ENCODE measurements at regions not wholly inside any gene's neighbourhood (a gene's known extent, or its start where the extent isn't known, plus 50 kb on each side); places are given as distances from the start of the nearest gene placed in this dataset.
"Not testable (repeated sequence)": the region's sequence is repeated elsewhere in the genome, so short reads cannot be mapped to it uniquely, and the experiment has no call there.

- no peak for DNase-seq
Observed at GRCh38 chr5:96316487-96316886, 116.6 kb downstream of the PCSK1 start.

DNA sequence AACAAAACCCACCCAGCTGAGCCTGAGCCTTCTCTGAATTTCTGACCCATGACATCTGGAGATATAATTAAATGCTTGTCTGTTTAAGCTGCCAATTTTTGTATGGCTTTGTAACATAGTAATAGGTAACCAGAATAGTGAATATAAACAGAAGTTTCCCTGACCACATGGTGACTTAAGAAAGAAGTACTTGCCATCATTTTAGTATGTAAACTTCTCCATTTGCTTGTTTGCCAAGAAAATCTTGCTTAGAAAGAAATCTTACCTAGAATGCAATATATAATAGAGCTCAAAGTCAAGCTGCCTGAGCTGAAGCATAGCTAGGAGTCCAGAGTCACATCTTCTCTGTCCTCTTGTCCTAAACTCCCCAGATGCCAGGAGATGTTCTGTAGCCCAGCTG, 117.0 kb downstream of the PCSK1 start:
- CTCF ChIA-PET = no interaction called here
- POLR2A ChIA-PET = no interaction called here
- Mint-ChIP-seq H3K36me3 (ENCODE audit: low read depth) (no peaks in the 10 kb centered on the region), H3K27ac (no peak overlapping the region), H3K4me3 (no peak overlapping the region), H3K4me1 (no peaks in the 10 kb centered on the region), H3K27me3 (peaks cover 21% of the 10 kb centered on the region), H3K9me3 (peaks cover 3% of the 10 kb centered on the region)
- DNase-seq = no peak

More at GRCh38 chr5:96316487-96316886, 116.6 kb downstream of the PCSK1 start:
- Mint-ChIP-seq H3K36me3 (ENCODE audit: low read depth) (no peaks in the 10 kb centered on the region), H3K4me3 (no peak overlapping the region), H3K27ac (no peak overlapping the region), H3K9me3 (no peaks in the 10 kb centered on the region), H3K27me3 (peaks cover 19% of the 10 kb centered on the region), H3K4me1 (no peaks in the 10 kb centered on the region)
- ChIA-PET CTCF (no interaction called here), POLR2A (no interaction called here)

DNA sequence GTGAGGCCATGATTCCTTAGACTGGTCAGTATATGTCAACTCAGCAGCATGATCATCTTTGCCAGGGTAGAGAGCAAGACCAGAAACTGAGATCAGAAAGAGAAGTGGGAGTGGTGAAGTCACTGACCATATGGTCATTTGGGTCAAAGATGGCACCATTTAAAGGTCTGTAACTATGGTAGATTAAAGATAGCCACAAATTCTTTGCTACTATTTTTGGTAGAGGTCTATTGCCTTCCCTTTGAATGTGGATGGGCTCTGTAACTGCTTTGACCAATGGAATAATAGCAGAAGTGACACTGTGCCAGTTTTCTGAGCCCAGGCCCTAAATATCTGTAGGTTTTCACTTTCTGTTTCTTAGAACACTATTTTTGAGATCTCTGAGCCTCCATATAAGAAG, 117.6 kb downstream of the PCSK1 start:
- Mint-ChIP-seq H3K4me3 (no peak overlapping the region), H3K27ac (no peak overlapping the region), H3K36me3 (ENCODE audit: low read depth) (no peaks in the 10 kb centered on the region), H3K27me3 (peaks cover 24% of the 10 kb centered on the region), H3K9me3 (peaks cover 6% of the 10 kb centered on the region), H3K4me1 (no peaks in the 10 kb centered on the region)
- ChIA-PET POLR2A (no interaction called here), CTCF (no interaction called here)
- DNase-seq = no peak

DNA sequence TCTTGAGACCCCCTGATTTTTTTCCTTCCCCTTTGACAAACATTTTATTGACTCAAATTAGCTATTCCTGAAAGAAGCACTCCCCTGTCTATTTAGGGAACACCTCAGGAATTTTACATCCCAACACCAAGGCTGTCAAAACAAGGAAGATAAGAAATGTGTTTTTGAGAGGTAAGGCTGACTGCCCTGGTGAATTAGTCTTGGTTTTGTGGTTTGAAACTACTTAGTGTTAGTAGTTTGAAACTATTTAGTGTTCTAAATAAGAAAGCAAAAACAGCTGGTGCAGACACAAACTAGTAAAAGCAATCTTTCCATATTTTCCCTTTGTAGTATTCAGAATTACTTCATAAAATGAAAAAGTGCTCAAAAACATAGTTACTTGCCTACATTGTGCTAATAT, 120.7 kb downstream of the PCSK1 start:
- H3K4me3 Mint-ChIP-seq = no peak overlapping the region
- ChIA-PET CTCF (no interaction called here), POLR2A (no interaction called here)
- no peaks in the 10 kb centered on the region for H3K36me3 Mint-ChIP-seq (ENCODE audit: low read depth)
- no peaks in the 10 kb centered on the region for H3K4me1 Mint-ChIP-seq
- peaks cover 24% of the 10 kb centered on the region for H3K27me3 Mint-ChIP-seq
- no peak overlapping the region for H3K27ac Mint-ChIP-seq
- DNase-seq = no peak
- peaks cover 8% of the 10 kb centered on the region for H3K9me3 Mint-ChIP-seq

DNA sequence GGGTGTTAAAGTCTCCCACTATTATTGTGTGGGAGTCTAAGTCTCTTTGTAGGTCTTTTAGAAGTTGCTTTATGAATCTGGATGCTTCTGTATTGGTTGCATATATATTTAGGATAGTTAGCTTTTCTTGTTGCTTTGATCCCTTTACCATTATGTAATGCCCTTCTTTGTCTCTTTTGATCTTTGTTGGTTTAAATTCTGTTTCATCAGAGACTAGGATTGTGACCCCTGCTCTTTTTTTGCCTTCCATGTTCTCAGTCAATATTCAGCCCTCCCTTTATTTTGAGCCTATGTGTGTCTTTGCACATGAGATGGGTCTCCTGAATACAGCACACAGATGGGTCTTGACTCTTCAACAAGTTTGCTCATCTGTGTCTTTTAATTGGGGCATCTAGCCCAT, 126.0 kb downstream of the PCSK1 start:
- POLR2A ChIA-PET = not testable (repeated sequence)

GRCh38 chr5:96302174-96302738, 130.8 kb downstream of the PCSK1 start:
- ChIA-PET CTCF (interaction anchor here (1.2 kb wide), 1 partner anchor 344 kb away, joined by 3 read pairs; no protein-coding TSS in a partner anchor), POLR2A (no interaction called here)
- peaks cover 6% of the 10 kb centered on the region for H3K27me3 Mint-ChIP-seq
- no peak for DNase-seq
- peaks cover 7% of the 10 kb centered on the region for H3K9me3 Mint-ChIP-seq
- no peaks in the 10 kb centered on the region for H3K36me3 Mint-ChIP-seq (ENCODE audit: low read depth)
- no peak overlapping the region for H3K4me3 Mint-ChIP-seq
- no peak overlapping the region for H3K27ac Mint-ChIP-seq
- no peaks in the 10 kb centered on the region for H3K4me1 Mint-ChIP-seq

More for the DNA sequence above, 126.0 kb downstream of the PCSK1 start:
- H3K27ac Mint-ChIP-seq; H3K4me1 Mint-ChIP-seq; CTCF ChIA-PET; H3K4me3 Mint-ChIP-seq; H3K36me3 Mint-ChIP-seq (ENCODE audit: low read depth); DNase-seq: not testable (repeated sequence)
- peaks cover 12% of the 10 kb centered on the region for H3K27me3 Mint-ChIP-seq
- peaks cover 14% of the 10 kb centered on the region for H3K9me3 Mint-ChIP-seq

- Mint-ChIP-seq H3K27ac (no peak overlapping the region), H3K27me3 (peaks cover 5% of the 10 kb centered on the region), H3K4me3 (no peak overlapping the region), H3K9me3 (peaks cover 7% of the 10 kb centered on the region), H3K36me3 (ENCODE audit: low read depth) (no peaks in the 10 kb centered on the region), H3K4me1 (no peaks in the 10 kb centered on the region)
- ChIA-PET CTCF (interaction anchor here (1.2 kb wide), 1 partner anchor 342 kb away, joined by 3 read pairs; no protein-coding TSS in a partner anchor), POLR2A (no interaction called here)
- no peak for DNase-seq
Observed at GRCh38 chr5:96300976-96301375, 132.1 kb downstream of the PCSK1 start.

DNA sequence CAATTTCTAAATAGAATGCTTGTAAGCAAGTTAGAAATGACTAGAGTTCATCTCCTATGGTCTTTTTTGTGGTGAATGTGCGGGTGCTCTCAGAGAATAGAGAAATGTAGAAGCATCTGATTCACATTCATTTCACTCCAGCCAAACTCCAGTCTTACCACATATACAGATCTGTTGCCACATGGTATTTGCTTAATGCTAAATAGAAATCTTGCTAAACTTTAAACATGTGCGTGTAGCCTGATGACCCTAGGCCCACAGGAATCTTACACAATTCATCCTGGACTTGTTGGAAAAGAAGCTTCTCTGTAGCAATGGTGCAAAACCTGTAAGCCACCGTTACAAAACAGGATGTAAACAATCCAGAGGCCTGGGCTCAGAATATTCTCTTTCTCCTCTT, 135.2 kb downstream of the PCSK1 start:
- H3K36me3 Mint-ChIP-seq (ENCODE audit: low read depth) = no peaks in the 10 kb centered on the region
- H3K9me3 Mint-ChIP-seq = peaks cover 4% of the 10 kb centered on the region
- CTCF ChIA-PET = no interaction called here
- no peak overlapping the region for H3K4me3 Mint-ChIP-seq
- H3K27ac Mint-ChIP-seq = no peak overlapping the region
- no peaks in the 10 kb centered on the region for H3K27me3 Mint-ChIP-seq
- no peaks in the 10 kb centered on the region for H3K4me1 Mint-ChIP-seq
- DNase-seq = no peak
- POLR2A ChIA-PET = no interaction called here

DNA sequence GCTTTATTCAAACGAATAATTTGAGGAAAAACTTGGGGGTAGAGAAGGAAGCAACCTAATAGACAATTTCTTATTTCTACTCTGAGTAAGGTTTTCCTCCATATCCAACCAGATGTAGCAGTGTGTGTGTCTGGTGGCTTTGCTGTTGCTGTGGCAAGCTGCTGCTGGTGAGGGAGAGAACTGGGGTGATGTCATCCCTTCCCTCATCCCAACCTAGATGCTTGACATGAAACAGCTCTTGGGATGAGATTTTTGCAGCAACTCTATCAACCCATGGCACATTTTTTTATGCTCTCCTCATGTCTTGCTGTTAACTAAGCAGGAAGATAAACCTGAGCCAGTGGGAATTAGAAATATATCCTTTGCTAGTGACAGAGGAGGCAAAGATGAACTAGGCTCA, 135.8 kb downstream of the PCSK1 start:
- no peak overlapping the region for H3K4me3 Mint-ChIP-seq
- no peaks in the 10 kb centered on the region for H3K36me3 Mint-ChIP-seq (ENCODE audit: low read depth)

GRCh38 chr5:96294884-96295202, 138.2 kb downstream of the PCSK1 start:
- no peaks in the 10 kb centered on the region for H3K36me3 Mint-ChIP-seq (ENCODE audit: low read depth)
- no peak overlapping the region for H3K4me3 Mint-ChIP-seq
- peaks cover 1% of the 10 kb centered on the region for H3K27me3 Mint-ChIP-seq
- ChIA-PET POLR2A (no interaction called here), CTCF (no interaction called here)
- no peaks in the 10 kb centered on the region for H3K4me1 Mint-ChIP-seq
- DNase-seq = no peak
- no peak overlapping the region for H3K27ac Mint-ChIP-seq
- peaks cover 10% of the 10 kb centered on the region for H3K9me3 Mint-ChIP-seq

More for the DNA sequence above, 135.8 kb downstream of the PCSK1 start:
- no peak for DNase-seq
- ChIA-PET CTCF (no interaction called here), POLR2A (interaction anchor here (0.6 kb wide), 1 partner anchor 20 kb away, joined by 3 read pairs; no protein-coding TSS in a partner anchor)
- Mint-ChIP-seq H3K27ac (no peak overlapping the region), H3K27me3 (no peaks in the 10 kb centered on the region), H3K4me1 (no peaks in the 10 kb centered on the region), H3K9me3 (no peaks in the 10 kb centered on the region)

DNA sequence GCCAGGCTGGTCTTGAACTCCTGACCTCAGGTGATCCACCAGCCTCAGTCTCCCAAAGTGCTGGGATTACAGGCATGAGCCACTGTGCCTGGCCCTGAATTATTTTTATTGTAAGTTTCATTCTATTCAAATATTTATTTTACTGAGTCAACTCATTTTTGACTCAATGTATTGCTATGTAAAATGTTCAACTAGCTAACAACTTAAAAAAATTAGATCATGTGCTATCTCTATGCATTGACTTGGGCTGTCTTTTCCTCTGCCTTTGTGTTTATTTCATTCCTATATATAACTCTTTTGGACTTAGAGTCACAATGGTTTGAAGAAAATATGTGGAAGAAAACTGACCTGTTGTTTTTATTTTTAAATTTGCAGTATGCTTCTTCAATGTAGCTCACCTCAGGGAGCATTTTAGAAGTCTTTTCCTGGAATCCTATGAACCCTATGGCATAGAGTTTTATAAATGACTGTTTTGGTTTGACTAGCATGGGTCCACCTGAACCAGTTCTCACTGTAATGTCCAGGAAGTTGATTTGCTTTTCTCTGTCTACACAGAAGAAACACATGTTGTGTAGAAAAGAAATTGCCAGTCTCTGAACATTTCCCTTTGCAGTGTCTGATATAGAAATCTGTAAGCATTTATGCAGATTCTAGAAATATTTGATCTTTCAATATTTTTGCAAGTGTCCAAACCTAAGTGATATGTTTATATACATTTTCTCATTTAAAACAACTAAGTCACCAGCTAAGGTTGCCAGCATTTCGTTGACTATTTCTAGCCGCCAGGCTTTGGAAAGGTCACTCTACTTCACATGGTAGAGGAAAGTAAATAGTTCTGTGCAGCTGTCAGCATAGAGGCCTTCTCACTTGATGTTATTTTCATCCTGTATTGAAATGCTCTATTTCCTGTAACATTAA, 138.8 kb downstream of the PCSK1 start:
- no peak for DNase-seq
- H3K27me3 Mint-ChIP-seq = peaks cover 1% of the 10 kb centered on the region
- peaks cover 15% of the 10 kb centered on the region for H3K9me3 Mint-ChIP-seq
- POLR2A ChIA-PET = no interaction called here
- no peak overlapping the region for H3K27ac Mint-ChIP-seq
- CTCF ChIA-PET = no interaction called here
- no peaks in the 10 kb centered on the region for H3K36me3 Mint-ChIP-seq (ENCODE audit: low read depth)
- no peaks in the 10 kb centered on the region for H3K4me1 Mint-ChIP-seq
- H3K4me3 Mint-ChIP-seq = no peak overlapping the region

GRCh38 chr5:96292582-96293247, 140.3 kb downstream of the PCSK1 start:
- Mint-ChIP-seq H3K36me3 (ENCODE audit: low read depth) (no peaks in the 10 kb centered on the region), H3K9me3 (peaks cover 15% of the 10 kb centered on the region), H3K27ac (no peak overlapping the region), H3K4me3 (no peak overlapping the region), H3K27me3 (peaks cover 1% of the 10 kb centered on the region), H3K4me1 (no peaks in the 10 kb centered on the region)
- ChIA-PET CTCF (interaction anchor here (0.6 kb wide), 1 partner anchor 423 kb away, joined by 6 read pairs; no protein-coding TSS in a partner anchor), POLR2A (no interaction called here)
- DNase-seq = no peak

DNA sequence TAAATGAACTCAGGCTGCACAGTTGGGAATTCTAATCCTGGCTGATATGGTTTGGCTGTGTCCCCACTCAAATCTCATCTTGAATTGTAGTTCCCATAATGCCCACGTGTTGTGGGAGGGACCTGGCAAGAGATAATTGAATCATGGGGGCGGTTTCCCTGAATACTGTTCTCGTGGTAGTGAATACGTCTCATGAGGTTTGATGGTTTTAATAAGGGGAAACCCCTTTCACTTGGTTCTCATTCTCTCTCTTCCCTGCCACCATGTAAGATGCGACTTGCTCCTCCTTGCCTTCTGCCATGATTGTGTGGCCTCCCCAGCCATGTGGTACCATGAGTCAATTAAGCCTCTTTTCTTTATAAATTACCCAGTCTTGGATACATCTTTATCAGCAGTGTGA, 143.8 kb downstream of the PCSK1 start:
- CTCF ChIA-PET; DNase-seq; POLR2A ChIA-PET; H3K36me3 Mint-ChIP-seq (ENCODE audit: low read depth); H3K4me1 Mint-ChIP-seq; H3K4me3 Mint-ChIP-seq; H3K27ac Mint-ChIP-seq; H3K27me3 Mint-ChIP-seq: not testable (repeated sequence)
- H3K9me3 Mint-ChIP-seq = peaks cover 15% of the 10 kb centered on the region

All from activated CD4-positive, alpha-beta T cell treated with anti-CD3 and anti-CD28 coated beads, Interleukin-2, amount 10 ng/mL, durations not matched to agents 7 days and 5 days (primary cell).